Activated CD8-positive, alpha-beta memory T cell treated with anti-CD3 and anti-CD28 coated beads, Interleukin-2, amount 50 U/mL, for 4 hours (primary cell): ENCODE measurements at regions not wholly inside any gene's neighbourhood (a gene's known extent, or its start where the extent isn't known, plus 50 kb on each side); places are given as distances from the start of the nearest gene placed in this dataset.

ENCODE experiments used
- DNase-seq: peaks from one replicate; pipeline ENCODE4 v3.0.0-alpha.2; 2020

GRCh38 chr17:56648321-56648720 lies 54.8 kb downstream of the NOG start:
- no peak for DNase-seq

GRCh38 chr17:56648806-56649205 lies 55.3 kb downstream of the NOG start:
- no peak for DNase-seq

- no peak for DNase-seq
Measured at GRCh38 chr17:56652628-56653027, 59.1 kb downstream of the NOG start.

- peak; percentile 58 for DNase-seq
Measured at GRCh38 chr17:56653877-56654276, 60.4 kb downstream of the NOG start.

GRCh38 chr17:56656701-56657327 lies 63.3 kb downstream of the NOG start:
- DNase-seq, result no peak

GRCh38 chr17:56658648-56659047 lies 65.1 kb downstream of the NOG start:
- no peak for DNase-seq

GRCh38 chr17:56659622-56660021 lies 66.1 kb downstream of the NOG start:
- no peak for DNase-seq

GRCh38 chr17:56661906-56662305 lies 68.4 kb downstream of the NOG start:
- DNase-seq, result no peak

DNA sequence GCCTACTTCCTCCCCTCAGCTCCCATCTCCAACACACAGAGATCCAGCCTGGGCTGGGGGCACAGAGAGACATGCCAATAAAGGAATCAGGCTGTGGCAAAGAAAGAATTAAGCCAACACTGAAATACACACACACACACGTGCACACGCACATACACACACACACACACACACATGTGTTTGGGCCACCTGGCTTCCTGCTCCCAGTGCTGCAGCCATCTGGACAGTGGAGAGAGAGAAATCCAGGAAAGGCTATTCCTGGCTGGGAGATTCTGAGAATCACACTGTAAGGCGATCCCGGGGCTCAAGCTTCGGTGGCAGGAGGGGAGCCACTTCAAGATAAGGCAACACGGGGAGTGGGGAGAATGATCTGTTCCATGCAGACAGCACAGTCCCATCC lies 72.4 kb downstream of the NOG start:
- DNase-seq, result no peak

GRCh38 chr17:56667925-56668458 lies 74.5 kb downstream of the NOG start:
- DNase-seq, result no peak

- DNase-seq, result no peak
Measured at GRCh38 chr17:56672195-56672594, 78.7 kb downstream of the NOG start.

DNA sequence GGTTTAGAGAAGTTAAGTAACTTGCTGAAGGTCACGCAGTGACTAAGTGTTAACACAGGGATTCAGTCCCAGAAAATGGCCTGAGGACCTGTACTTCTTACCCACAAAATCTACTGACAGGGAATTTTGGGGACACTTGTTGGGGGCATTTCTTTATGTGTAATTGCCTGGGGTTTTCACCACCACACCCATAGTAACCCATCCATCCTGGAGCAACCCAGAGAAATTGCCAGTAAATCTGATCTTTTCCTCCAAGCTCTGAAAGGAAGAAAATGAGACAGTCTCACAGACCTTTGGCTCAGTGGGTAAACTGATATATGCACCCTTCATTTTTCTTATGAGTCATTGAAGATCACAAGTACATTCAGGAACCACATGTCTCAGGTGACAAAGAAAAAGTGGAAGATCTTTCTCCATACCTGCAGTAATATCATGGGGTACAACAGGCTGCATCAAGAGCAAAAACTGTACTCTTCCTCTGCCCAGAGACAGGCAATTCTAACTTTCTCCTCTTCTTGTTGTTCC lies 81.0 kb downstream of the NOG start:
- DNase-seq, result no peak

- DNase-seq, result no peak
Measured at GRCh38 chr17:56675876-56676660, 82.6 kb downstream of the NOG start.

DNA sequence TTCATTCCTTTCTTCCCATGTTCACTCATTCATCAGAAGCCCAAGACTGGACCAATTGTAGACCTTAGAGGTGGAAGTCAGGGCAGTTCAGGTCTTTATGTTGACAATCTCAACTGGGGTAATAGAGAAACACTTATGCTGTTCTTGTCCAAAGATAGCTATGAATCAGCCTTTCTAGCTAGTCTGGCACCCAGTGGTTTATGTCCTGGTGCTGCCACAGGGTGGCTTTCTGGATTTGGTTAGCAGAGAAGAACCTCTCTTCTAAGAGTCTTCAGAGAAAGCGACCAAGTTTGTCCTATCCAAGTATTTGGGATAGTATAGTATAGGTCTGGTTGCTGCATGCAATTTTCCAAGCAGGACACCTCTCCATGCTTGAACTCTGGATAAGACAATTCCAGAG lies 83.3 kb downstream of the NOG start:
- no peak for DNase-seq

GRCh38 chr17:56678249-56679114 lies 85.0 kb downstream of the NOG start:
- DNase-seq, result no peak

DNA sequence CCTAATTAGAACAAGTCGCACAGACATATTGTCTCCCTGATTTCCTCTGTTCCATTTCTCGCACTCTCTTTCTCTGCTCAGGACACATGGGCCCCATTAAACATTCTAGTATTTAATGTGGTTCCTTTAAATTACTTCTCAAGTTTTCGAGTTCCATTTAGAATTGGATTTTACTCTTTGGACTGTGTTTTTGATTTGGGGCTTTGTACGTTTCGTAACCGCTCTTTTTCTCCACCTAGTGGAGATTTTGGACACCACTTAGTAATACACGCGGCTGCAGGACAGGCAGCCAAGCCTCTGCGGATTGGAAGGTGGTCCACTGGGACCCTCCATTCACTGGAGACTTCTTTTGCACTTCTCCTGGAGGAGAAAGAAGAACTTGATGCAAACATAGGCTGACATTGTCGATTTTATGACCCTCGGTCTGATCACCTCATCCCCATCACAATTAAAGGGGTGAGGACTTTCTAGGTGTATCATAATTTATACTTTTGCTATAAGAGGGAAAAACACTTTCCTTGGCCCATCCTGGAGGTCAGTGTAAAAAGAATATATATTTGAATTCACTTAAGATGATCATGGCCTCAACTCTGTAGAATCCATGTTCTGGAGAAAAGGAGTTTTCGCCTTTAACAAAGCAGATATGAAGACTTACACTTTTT lies 85.7 kb downstream of the NOG start:
- no peak for DNase-seq

- no peak for DNase-seq
Measured at GRCh38 chr17:56679777-56680422, 86.4 kb downstream of the NOG start.

DNA sequence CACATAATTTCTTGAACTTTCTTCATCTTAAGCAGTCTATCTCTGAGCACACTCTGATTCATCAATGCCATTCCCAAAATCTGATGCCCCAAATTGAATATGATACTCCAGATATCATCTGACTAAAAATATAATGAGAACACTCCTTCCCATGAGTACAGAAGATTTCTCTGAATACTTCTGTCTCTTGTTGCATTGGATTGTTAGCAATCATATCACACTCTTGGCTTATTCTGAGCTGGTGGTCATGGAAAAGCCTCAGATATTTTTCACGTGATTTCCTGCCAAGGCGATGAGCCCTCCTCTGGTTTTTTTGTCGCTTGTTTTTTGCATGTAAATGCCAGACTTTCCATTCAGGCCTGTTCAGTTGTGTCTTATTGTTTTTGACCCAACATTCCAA lies 87.2 kb downstream of the NOG start:
- no peak for DNase-seq

DNA sequence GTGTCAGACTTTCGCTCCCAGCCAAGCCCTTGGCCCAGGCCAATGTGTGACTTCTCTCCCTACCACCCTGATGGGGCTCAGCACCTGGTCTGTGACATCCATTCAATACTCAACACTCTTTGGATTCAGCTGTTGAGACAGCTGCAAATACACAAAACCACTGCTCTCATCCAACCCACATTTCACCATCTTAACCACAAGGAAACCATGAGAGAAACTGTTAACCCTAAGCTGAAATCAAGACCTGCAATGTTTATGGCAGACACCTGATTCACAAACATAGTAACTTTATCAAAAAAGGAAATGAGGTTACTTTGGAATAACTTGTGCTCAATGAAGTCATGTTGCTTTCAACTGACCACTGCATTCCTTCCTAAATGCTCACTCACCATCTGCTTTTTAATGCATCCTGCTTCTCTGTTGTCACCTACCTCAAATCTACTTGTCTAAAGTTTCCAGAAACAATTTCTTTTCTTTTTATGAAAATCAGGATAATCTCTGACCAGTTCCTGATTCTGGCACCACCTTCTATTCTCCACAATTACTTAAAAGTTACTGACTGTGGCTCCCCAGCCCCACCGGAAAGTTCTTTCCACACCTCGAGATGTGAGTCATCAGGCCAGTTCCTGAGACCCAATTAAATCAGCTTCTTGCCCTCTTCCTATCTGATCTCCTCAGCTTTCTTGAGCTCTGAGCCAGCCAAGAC lies 88.2 kb downstream of the NOG start:
- no peak for DNase-seq

DNA sequence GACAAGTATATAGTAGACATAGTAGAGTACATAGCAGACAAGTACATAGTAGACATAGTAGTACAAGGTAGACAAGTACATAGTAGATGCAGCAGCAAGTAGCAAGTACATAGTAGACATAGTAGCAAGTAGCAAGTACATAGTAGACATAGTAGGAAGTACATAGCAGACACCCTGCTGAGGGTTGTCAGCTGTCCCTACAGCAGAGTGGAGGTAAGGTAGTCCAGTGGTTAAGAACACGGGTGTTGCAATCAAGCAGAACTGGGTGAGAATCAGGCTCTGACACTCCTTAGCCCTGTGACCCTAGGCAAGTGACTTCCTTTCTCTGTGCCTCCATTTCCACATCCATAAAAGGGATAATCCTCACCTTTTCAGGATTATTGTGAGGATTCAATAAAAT lies 94.7 kb downstream of the NOG start:
- DNase-seq, result no peak
